Mucosa of rectum (tissue), 2 donors: ENCODE measurements at regions not wholly inside any gene's neighbourhood (a gene's known extent, or its start where the extent isn't known, plus 50 kb on each side); places are given as distances from the start of the nearest gene placed in this dataset.

Source experiments
- H3K27ac ChIP-seq, 2 donors: one replicate each; pipeline ENCODE4 v1.7.0; 2013; ENCODE audit warnings: inconsistent platforms in 2 of 2, low read depth in 2 of 2, low read length in 2 of 2
- H3K27me3 ChIP-seq, 2 donors: one replicate each; pipeline ENCODE4 v1.7.0; 2013; ENCODE audit warnings: low read length in 2 of 2; ENCODE audit not compliant: control insufficient read depth in 2 of 2, insufficient read depth in 2 of 2
- H3K36me3 ChIP-seq, 2 donors: one replicate each; pipeline ENCODE4 v1.7.0; 2013; ENCODE audit warnings: low read length in 2 of 2; ENCODE audit not compliant: control insufficient read depth in 2 of 2, insufficient read depth in 2 of 2
- H3K4me1 ChIP-seq, 2 donors: one replicate each; pipeline ENCODE4 v1.7.0; 2013; ENCODE audit warnings: low read length in 2 of 2, mild to moderate bottlenecking in 1 of 2; ENCODE audit not compliant: control insufficient read depth in 2 of 2, insufficient read depth in 2 of 2
- H3K4me3 ChIP-seq, 2 donors: one replicate each; pipeline ENCODE4 v1.7.0; 2013; ENCODE audit warnings: low read length in 2 of 2
- H3K9ac ChIP-seq, 2 donors: one replicate each; pipeline ENCODE4 v1.7.0; 2013; ENCODE audit warnings: low read length in 2 of 2, low read depth in 1 of 2, mild to moderate bottlenecking in 1 of 2
- H3K9me3 ChIP-seq, 2 donors: one replicate each; pipeline ENCODE4 v1.7.0; 2013; ENCODE audit warnings: low read length in 2 of 2; ENCODE audit not compliant: control insufficient read depth in 2 of 2
- donor health status: healthy.
- donor health status: Normal muscosa, but diverticular disease.

DNA sequence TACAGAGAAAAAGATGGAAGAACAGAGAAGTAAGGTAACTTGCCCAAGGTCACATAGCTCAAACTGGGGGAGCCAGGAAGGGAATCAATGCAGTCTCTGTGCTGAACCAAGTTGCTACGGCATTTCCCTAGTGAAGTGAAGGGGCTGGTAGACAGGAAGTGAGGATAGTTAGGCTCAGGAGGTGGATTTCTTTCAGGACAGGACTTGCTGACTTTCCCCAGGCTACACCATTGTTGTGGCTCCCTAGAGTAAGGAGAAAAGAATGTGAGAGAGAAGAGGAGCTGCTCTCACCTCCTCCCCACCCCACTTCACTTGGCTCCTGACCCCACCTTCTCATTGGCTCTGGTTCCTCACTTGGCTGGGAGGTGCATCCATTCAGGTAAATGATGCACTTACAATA, 316.9 kb downstream of the INHBA start:
- Histone ChIP-seq H3K27me3 (no peaks in the 10 kb centered on the region), H3K4me3 (no peak overlapping the region), H3K9me3 (no peaks in the 10 kb centered on the region), H3K27ac (no peak overlapping the region), H3K36me3 (no peaks in the 10 kb centered on the region), H3K9ac (no peak overlapping the region), H3K4me1 (no peaks in the 10 kb centered on the region)

GRCh38 chr7:41384418-41384817, 318.5 kb downstream of the INHBA start:
- Histone ChIP-seq H3K9ac (no peak overlapping the region), H3K36me3 (no peaks in the 10 kb centered on the region), H3K27me3 (no peaks in the 10 kb centered on the region), H3K4me1 (no peaks in the 10 kb centered on the region), H3K4me3 (no peak overlapping the region), H3K9me3 (no peaks in the 10 kb centered on the region), H3K27ac (no peak overlapping the region)

- no peak overlapping the region for H3K4me3 ChIP-seq
- H3K27me3 ChIP-seq = no peaks in the 10 kb centered on the region
- H3K9ac ChIP-seq = no peak overlapping the region
- H3K36me3 ChIP-seq = no peaks in the 10 kb centered on the region
- no peak overlapping the region for H3K27ac ChIP-seq
- H3K9me3 ChIP-seq = no peaks in the 10 kb centered on the region
- no peaks in the 10 kb centered on the region for H3K4me1 ChIP-seq
These were observed 319.3 kb downstream of the INHBA start for GRCh38 chr7:41383596-41383995.

DNA sequence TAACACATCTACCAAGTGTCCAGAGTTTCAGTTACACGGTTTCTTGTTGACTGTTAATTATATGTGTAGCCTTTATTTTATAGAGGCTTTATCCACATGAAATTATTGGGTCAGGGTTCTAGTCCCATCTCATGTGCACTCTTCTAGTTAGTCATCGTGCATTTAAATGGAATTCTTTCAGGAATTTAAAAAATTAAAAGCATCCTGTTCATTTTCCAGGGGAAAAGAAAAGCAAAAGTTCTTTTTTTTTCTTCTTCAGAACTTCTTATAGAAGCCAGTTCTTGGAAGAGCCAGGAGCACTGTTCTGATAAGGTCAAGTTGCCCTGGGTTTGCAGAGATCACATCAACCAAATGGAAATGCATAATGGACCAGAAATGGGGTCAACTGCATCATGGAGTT, 324.7 kb downstream of the INHBA start:
- H3K9me3 ChIP-seq = no peaks in the 10 kb centered on the region
- no peak overlapping the region for H3K9ac ChIP-seq
- no peak overlapping the region for H3K27ac ChIP-seq

DNA sequence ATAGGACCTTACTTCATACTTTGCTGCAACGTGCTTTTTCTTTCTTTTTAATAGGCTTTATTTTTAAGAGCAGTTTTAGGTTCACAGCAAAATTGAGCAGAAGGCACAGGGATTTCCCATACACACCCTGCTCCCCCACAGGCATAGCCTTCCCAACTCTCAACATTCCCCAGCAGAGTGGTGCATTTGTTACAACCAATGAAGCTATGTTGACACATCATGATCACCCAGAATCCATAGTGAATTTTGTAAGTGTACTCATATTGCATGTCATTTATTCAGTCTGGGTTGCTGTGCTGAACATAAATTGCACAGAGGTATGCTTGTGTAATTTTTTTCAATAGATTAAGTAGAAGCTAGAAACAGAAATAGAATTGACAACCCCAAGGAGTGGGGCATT, 327.3 kb downstream of the INHBA start:
- no peak overlapping the region for H3K27ac ChIP-seq

More for the DNA sequence above, 324.7 kb downstream of the INHBA start:
- no peaks in the 10 kb centered on the region for H3K36me3 ChIP-seq
- no peaks in the 10 kb centered on the region for H3K27me3 ChIP-seq
- H3K4me1 ChIP-seq = no peaks in the 10 kb centered on the region
- H3K4me3 ChIP-seq = no peak overlapping the region

DNA sequence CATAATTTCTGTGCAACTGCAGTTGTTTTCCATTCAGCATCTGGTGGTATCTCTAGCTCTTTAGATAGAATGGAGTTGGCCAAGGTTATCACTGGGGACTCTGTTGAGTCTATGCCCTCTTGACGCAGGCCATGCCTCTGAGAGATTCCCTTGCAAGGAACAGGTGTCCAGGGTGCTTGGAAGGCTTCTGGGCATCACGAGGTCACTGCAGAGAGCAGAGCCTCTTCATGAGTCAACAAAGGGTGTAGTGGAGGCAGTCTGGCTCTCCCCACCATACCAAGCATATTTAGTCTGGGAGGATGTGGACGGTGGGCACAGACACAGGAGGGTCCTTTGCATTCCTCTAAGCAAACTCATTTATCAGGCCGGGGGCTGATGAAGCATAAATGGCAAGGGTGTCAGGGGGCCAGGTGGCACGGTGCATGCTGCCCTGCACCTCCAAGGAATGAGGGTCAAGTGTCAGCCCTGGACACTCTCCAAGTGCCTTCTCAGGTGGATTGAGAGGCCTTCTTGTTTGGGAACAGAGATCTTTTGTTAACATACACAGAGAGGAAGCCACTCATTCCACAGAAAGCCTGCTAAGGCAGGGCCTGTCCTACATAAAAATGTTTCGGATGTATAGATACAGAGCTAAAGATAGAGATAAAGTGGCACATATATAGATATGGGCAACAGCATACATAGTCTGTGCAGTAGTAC, 328.6 kb downstream of the INHBA start:
- H3K4me3 ChIP-seq = no peak overlapping the region
- H3K36me3 ChIP-seq = no peaks in the 10 kb centered on the region
- no peaks in the 10 kb centered on the region for H3K4me1 ChIP-seq
- H3K9me3 ChIP-seq = no peaks in the 10 kb centered on the region
- H3K27ac ChIP-seq = no peak overlapping the region
- H3K9ac ChIP-seq = no peak overlapping the region
- H3K27me3 ChIP-seq = no peaks in the 10 kb centered on the region

More for the DNA sequence above, 327.3 kb downstream of the INHBA start:
- Histone ChIP-seq H3K9ac (no peak overlapping the region), H3K27me3 (no peaks in the 10 kb centered on the region), H3K4me3 (no peak overlapping the region), H3K9me3 (no peaks in the 10 kb centered on the region), H3K4me1 (no peaks in the 10 kb centered on the region), H3K36me3 (no peaks in the 10 kb centered on the region)

DNA sequence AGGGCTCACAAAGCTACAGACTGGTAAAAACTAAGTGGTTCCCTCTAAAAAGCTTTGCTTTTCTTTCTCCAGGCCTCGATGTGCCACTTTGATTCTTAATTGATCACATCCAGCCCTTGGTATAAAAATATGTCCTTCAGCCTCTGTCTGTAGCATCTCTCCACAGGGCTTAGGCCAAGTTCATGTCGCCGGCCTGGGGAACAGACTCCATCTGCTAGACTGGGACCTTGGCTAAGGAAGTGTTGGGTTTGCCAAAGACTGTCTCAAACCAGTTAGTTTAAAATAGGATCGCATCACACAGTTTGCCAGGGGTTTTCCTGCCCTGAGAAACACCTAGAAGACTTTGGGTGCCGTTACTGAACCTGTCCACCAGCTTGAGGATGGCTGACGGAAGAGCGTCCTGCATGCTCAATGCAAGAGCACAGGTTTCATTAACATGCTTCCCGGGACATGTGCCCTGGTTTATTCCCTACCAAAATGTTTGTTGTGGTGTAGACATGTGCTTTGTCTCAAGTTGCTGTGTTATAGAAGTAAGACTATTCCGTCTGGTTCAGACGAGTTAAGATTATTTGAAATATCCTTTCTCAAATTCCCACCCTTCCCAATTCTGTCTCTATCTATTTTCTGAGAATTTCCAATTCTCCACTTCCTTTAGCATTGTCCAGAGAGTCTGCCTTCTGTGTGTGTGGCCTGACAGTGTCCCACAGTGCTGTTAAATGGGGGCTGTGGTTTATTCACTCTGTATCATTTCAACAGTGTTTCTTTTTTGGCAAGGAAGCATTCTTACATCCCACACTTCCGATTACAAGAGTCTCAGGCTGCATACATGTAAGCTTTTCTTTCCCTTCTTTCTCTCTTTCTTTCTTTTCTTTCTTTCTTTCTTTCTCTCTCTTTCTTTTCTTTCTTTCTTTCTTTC, 334.7 kb downstream of the INHBA start:
- Histone ChIP-seq H3K4me1 (no peaks in the 10 kb centered on the region), H3K27me3 (no peaks in the 10 kb centered on the region), H3K36me3 (no peaks in the 10 kb centered on the region), H3K9ac (no peak overlapping the region), H3K9me3 (no peaks in the 10 kb centered on the region), H3K27ac (no peak overlapping the region), H3K4me3 (no peak overlapping the region)

GRCh38 chr7:41351091-41351490, 351.8 kb downstream of the INHBA start:
- no peaks in the 10 kb centered on the region for H3K9me3 ChIP-seq
- H3K4me1 ChIP-seq = no peaks in the 10 kb centered on the region
- no peak overlapping the region for H3K9ac ChIP-seq
- H3K27me3 ChIP-seq = no peaks in the 10 kb centered on the region
- H3K27ac ChIP-seq = no peak overlapping the region
- no peak overlapping the region for H3K4me3 ChIP-seq
- no peaks in the 10 kb centered on the region for H3K36me3 ChIP-seq

DNA sequence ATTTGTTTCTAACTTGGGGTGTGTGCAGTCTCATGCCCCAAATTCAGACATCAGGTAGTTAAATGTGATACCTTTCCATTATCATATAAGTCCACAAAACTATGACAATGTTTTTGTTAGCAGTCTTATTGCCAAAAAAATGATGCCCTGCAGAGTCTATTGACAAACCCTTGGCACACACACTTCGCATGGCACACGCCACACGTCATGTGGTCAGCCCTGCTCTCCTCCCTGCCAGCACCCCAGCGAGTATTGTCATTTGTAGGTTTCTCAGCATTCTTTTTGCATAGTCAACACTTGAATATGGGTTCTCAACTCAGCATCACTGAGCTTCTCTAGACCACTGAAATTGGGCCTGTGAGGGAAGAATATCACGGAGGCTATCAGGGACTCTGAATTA, 356.0 kb downstream of the INHBA start:
- H3K4me3 ChIP-seq = no peak overlapping the region
- no peaks in the 10 kb centered on the region for H3K36me3 ChIP-seq
- H3K4me1 ChIP-seq = no peaks in the 10 kb centered on the region
- H3K27me3 ChIP-seq = no peaks in the 10 kb centered on the region
- no peaks in the 10 kb centered on the region for H3K9me3 ChIP-seq
- H3K9ac ChIP-seq = no peak overlapping the region
- no peak overlapping the region for H3K27ac ChIP-seq

DNA sequence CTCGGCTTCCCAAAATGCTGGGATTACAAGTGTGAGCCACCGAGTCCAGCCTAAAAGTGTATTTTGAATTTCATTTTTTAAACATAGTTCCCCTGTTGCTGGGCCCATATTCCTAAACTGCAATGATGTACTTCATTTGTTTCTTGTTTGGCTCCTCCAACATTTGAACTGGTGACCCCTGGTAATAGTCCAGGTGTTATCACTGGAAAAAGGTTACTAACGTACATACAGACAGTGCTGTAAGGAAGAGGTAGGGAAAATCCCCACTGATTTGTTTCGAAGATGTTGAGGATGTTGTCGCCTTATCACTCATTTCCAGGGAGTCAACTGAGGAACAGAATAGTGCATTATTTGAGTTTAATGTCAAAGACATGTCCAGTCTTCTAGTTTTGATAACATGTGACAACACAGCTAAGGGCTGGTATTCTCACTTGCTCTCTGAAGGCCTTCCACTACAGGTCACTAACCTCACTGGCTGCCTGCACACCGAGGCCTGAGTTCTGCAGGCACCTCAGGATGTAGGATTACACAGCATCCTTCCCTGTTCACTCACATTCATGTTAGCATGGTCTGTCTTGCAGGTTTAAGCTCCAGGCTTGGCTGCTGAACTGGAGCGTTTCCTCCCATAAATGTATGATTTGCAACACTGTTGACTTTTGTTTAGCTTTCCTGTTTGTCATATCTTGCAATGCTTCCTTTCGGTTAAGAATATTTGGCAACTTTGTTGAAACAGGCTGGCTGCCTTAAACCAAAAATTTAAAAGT, 362.8 kb downstream of the INHBA start:
- H3K27ac ChIP-seq = no peak overlapping the region

More for the DNA sequence above, 362.8 kb downstream of the INHBA start:
- no peaks in the 10 kb centered on the region for H3K36me3 ChIP-seq
- H3K9me3 ChIP-seq = no peaks in the 10 kb centered on the region
- H3K4me1 ChIP-seq = no peaks in the 10 kb centered on the region
- H3K9ac ChIP-seq = no peak overlapping the region
- no peak overlapping the region for H3K4me3 ChIP-seq
- H3K27me3 ChIP-seq = no peaks in the 10 kb centered on the region
